Mammary epithelial cell (primary cell): ENCODE measurements at regions not wholly inside any gene's neighbourhood (a gene's known extent, or its start where the extent isn't known, plus 50 kb on each side); places are given as distances from the start of the nearest gene placed in this dataset.

ENCODE experiments used
- EZH2 ChIP-seq: IDR thresholded peaks from 2 replicates; pipeline ENCODE4 v1.6.1; 2012; ENCODE audit warnings: low read length, inconsistent platforms, borderline replicate concordance
- TF ChIP-seq, protein P1 (sequence below), 2 donors: IDR thresholded peaks in 1 of 2; conservative IDR thresholded peaks in 1 of 2; 2 replicates each; pipeline ENCODE4 v1.5.1; 2011 to 2012; ENCODE audit warnings: inconsistent platforms in 2 of 2, low read length in 2 of 2, mild to moderate bottlenecking in 2 of 2, control low read depth in 1 of 2, low read depth in 1 of 2; ENCODE audit not compliant: insufficient read depth in 1 of 2; ENCODE audit errors: extremely low read depth in 1 of 2

DNA sequence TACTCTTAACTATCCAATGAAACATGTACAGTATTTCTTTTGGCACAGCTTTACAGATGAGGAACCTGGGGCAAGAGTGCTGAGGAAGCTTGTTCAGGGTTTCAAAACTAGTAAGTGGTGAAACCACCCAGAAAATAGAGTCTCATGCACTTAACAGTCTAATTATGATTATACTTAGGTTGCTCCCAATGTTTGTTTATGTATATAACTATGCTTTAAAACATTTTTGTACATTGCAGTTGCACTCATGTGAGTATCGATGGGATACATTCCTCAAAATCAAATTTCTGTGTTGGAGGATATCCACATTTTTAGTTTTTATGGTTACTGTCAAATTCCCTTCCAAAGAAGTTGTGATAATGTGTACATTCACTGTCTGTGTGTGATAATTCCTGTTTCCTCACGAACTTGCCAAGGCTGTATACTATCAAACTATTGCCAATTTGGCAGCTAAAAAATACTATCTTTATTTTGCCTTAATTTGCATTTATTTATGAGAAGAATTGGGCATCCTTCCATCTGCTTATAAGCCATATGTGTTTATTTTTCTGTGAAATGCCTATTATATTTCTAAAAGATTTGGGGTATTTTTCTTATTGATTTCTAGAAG, 143.9 kb upstream of the SSTR1 start:
- TF ChIP-seq, protein P1, sequence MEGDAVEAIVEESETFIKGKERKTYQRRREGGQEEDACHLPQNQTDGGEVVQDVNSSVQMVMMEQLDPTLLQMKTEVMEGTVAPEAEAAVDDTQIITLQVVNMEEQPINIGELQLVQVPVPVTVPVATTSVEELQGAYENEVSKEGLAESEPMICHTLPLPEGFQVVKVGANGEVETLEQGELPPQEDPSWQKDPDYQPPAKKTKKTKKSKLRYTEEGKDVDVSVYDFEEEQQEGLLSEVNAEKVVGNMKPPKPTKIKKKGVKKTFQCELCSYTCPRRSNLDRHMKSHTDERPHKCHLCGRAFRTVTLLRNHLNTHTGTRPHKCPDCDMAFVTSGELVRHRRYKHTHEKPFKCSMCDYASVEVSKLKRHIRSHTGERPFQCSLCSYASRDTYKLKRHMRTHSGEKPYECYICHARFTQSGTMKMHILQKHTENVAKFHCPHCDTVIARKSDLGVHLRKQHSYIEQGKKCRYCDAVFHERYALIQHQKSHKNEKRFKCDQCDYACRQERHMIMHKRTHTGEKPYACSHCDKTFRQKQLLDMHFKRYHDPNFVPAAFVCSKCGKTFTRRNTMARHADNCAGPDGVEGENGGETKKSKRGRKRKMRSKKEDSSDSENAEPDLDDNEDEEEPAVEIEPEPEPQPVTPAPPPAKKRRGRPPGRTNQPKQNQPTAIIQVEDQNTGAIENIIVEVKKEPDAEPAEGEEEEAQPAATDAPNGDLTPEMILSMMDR (conservative IDR thresholded peaks at IDR 0.05 in 1 of 2, IDR thresholded peaks at IDR 0.05 in 1 of 2; ENCODE audit: extremely low read depth in 1 of 2, insufficient read depth in 1 of 2, low read depth in 1 of 2, low read length in 2 of 2), result no peak
- no peak for TF ChIP-seq EZH2
